Activated T-cell treated with anti-CD3 and anti-CD28 coated beads for 24 hours (primary cell): ENCODE measurements at regions not wholly inside any gene's neighbourhood (a gene's known extent, or its start where the extent isn't known, plus 50 kb on each side); places are given as distances from the start of the nearest gene placed in this dataset.
"Not testable (repeated sequence)": the region's sequence is repeated elsewhere in the genome, so short reads cannot be mapped to it uniquely, and the experiment has no call there.

Source experiments
- DNase-seq: peaks from one replicate; pipeline ENCODE4 v3.0.0-alpha.2; 2020; ENCODE audit warnings: low read depth

- DNase-seq = no peak
Measured at GRCh38 chr3:182629521-182629920, 163.8 kb upstream of the ATP11B start.

GRCh38 chr3:182631183-182632076 lies 161.9 kb upstream of the ATP11B start:
- DNase-seq = no peak

GRCh38 chr3:182632077-182632393 lies 161.3 kb upstream of the ATP11B start:
- DNase-seq = no peak

- no peak for DNase-seq
Measured at GRCh38 chr3:182633186-182633585, 160.1 kb upstream of the ATP11B start.

GRCh38 chr3:182636646-182637045 lies 156.7 kb upstream of the ATP11B start:
- DNase-seq = no peak

- DNase-seq = no peak
Measured at GRCh38 chr3:182637350-182638110, 155.8 kb upstream of the ATP11B start.

GRCh38 chr3:182644013-182644412 lies 149.3 kb upstream of the ATP11B start:
- no peak for DNase-seq

- no peak for DNase-seq
Measured at GRCh38 chr3:182644790-182645433, 148.4 kb upstream of the ATP11B start.

- no peak for DNase-seq
Measured at GRCh38 chr3:182650568-182651128, 142.7 kb upstream of the ATP11B start.

- no peak for DNase-seq
Measured at GRCh38 chr3:182651461-182651860, 141.8 kb upstream of the ATP11B start.

- not testable (repeated sequence) for DNase-seq
Measured at GRCh38 chr3:182653065-182653464, 140.2 kb upstream of the ATP11B start.

GRCh38 chr3:182668541-182668940 lies 124.8 kb upstream of the ATP11B start:
- DNase-seq = no peak

GRCh38 chr3:182668974-182669373 lies 124.3 kb upstream of the ATP11B start:
- DNase-seq = no peak

GRCh38 chr3:182671541-182671940 lies 121.8 kb upstream of the ATP11B start:
- DNase-seq = no peak

GRCh38 chr3:182671942-182672341 lies 121.4 kb upstream of the ATP11B start:
- no peak for DNase-seq

GRCh38 chr3:182673336-182673735 lies 120.0 kb upstream of the ATP11B start:
- DNase-seq = no peak

- DNase-seq = peak; percentile 40
Measured at GRCh38 chr3:182682263-182683241, 110.8 kb upstream of the ATP11B start.

GRCh38 chr3:182683453-182683852 lies 109.9 kb upstream of the ATP11B start:
- peak; percentile 49 for DNase-seq

GRCh38 chr3:182683858-182684257 lies 109.4 kb upstream of the ATP11B start:
- DNase-seq = no peak

GRCh38 chr3:182686033-182686886 lies 107.0 kb upstream of the ATP11B start:
- DNase-seq = no peak
